EL (cell line): ENCODE measurements at regions not wholly inside any gene's neighbourhood (a gene's known extent, or its start where the extent isn't known, plus 50 kb on each side); places are given as distances from the start of the nearest gene placed in this dataset.

Experiments
- DNase-seq: peaks from one replicate; pipeline ENCODE4 v3.0.0-alpha.2; 2016

- no peak for DNase-seq
Observed at GRCh38 chr18:44089732-44090131, 591.0 kb upstream of the SETBP1 start.

GRCh38 chr18:44090453-44090852 is 590.2 kb upstream of the SETBP1 start:
- DNase-seq: no peak

- no peak for DNase-seq
Observed at GRCh38 chr18:44093253-44093652, 587.4 kb upstream of the SETBP1 start.

GRCh38 chr18:44096016-44096415 is 584.7 kb upstream of the SETBP1 start:
- DNase-seq: no peak

- DNase-seq: peak; percentile 41
Observed at GRCh38 chr18:44098551-44099098, 582.1 kb upstream of the SETBP1 start.

- DNase-seq: no peak
Observed at GRCh38 chr18:44107187-44107586, 573.5 kb upstream of the SETBP1 start.

- no peak for DNase-seq
Observed at GRCh38 chr18:44111337-44111736, 569.4 kb upstream of the SETBP1 start.

GRCh38 chr18:44117821-44118220 is 562.9 kb upstream of the SETBP1 start:
- no peak for DNase-seq

- DNase-seq: no peak
Observed at GRCh38 chr18:44119607-44120006, 561.1 kb upstream of the SETBP1 start.

- no peak for DNase-seq
Observed at GRCh38 chr18:44123743-44124142, 556.9 kb upstream of the SETBP1 start.

- no peak for DNase-seq
Observed at GRCh38 chr18:44125446-44125845, 555.2 kb upstream of the SETBP1 start.

- no peak for DNase-seq
Observed at GRCh38 chr18:44126598-44126997, 554.1 kb upstream of the SETBP1 start.

GRCh38 chr18:44128365-44128764 is 552.3 kb upstream of the SETBP1 start:
- peak; percentile 4 for DNase-seq

GRCh38 chr18:44130376-44130942 is 550.2 kb upstream of the SETBP1 start:
- DNase-seq: peak; percentile 23

GRCh38 chr18:44133483-44133882 is 547.2 kb upstream of the SETBP1 start:
- no peak for DNase-seq

- no peak for DNase-seq
Observed at GRCh38 chr18:44134447-44134846, 546.2 kb upstream of the SETBP1 start.

GRCh38 chr18:44135741-44136140 is 544.9 kb upstream of the SETBP1 start:
- no peak for DNase-seq

- no peak for DNase-seq
Observed at GRCh38 chr18:44136326-44136725, 544.4 kb upstream of the SETBP1 start.

GRCh38 chr18:44143072-44143471 is 537.6 kb upstream of the SETBP1 start:
- DNase-seq: no peak

GRCh38 chr18:44149706-44150105 is 531.0 kb upstream of the SETBP1 start:
- peak; percentile 48 for DNase-seq

GRCh38 chr18:44153981-44154380 is 526.7 kb upstream of the SETBP1 start:
- DNase-seq: no peak

- no peak for DNase-seq
Observed at GRCh38 chr18:44156126-44156525, 524.6 kb upstream of the SETBP1 start.

- no peak for DNase-seq
Observed at GRCh38 chr18:44156776-44157335, 523.8 kb upstream of the SETBP1 start.

- DNase-seq: no peak
Observed at GRCh38 chr18:44170208-44170880, 510.3 kb upstream of the SETBP1 start.
